ELR (cell line): ENCODE measurements at regions not wholly inside any gene's neighbourhood (a gene's known extent, or its start where the extent isn't known, plus 50 kb on each side); places are given as distances from the start of the nearest gene placed in this dataset.

Source experiments
- DNase-seq: peaks from one replicate; pipeline ENCODE4 v3.0.0-alpha.2; 2015; ENCODE audit warnings: low read depth

GRCh38 chr2:2848621-2849333 is 517.7 kb upstream of the MYT1L start:
- DNase-seq = no peak

- DNase-seq = no peak
Observed at GRCh38 chr2:2848198-2848597, 517.1 kb upstream of the MYT1L start.

- no peak for DNase-seq
Observed at GRCh38 chr2:2847209-2847676, 516.2 kb upstream of the MYT1L start.

GRCh38 chr2:2846332-2847208 is 515.5 kb upstream of the MYT1L start:
- no peak for DNase-seq

GRCh38 chr2:2845806-2846315 is 514.8 kb upstream of the MYT1L start:
- no peak for DNase-seq

- DNase-seq = no peak
Observed at GRCh38 chr2:2845267-2845666, 514.2 kb upstream of the MYT1L start.

GRCh38 chr2:2843969-2844548 is 513.0 kb upstream of the MYT1L start:
- DNase-seq = no peak

GRCh38 chr2:2842466-2842865 is 511.4 kb upstream of the MYT1L start:
- no peak for DNase-seq

GRCh38 chr2:2840681-2841300 is 509.7 kb upstream of the MYT1L start:
- no peak for DNase-seq

- no peak for DNase-seq
Observed at GRCh38 chr2:2839782-2840531, 508.9 kb upstream of the MYT1L start.

- DNase-seq = no peak
Observed at GRCh38 chr2:2839393-2839781, 508.3 kb upstream of the MYT1L start.

- DNase-seq = no peak
Observed at GRCh38 chr2:2838548-2838845, 507.4 kb upstream of the MYT1L start.

GRCh38 chr2:2837746-2838547 is 506.9 kb upstream of the MYT1L start:
- DNase-seq = no peak

GRCh38 chr2:2836343-2837070 is 505.4 kb upstream of the MYT1L start:
- no peak for DNase-seq

GRCh38 chr2:2834516-2835254 is 503.6 kb upstream of the MYT1L start:
- no peak for DNase-seq

- DNase-seq = no peak
Observed at GRCh38 chr2:2834105-2834504, 503.0 kb upstream of the MYT1L start.

- no peak for DNase-seq
Observed at GRCh38 chr2:2832657-2833056, 501.6 kb upstream of the MYT1L start.

- no peak for DNase-seq
Observed at GRCh38 chr2:2831633-2832032, 500.6 kb upstream of the MYT1L start.

- DNase-seq = no peak
Observed at GRCh38 chr2:2830576-2830975, 499.5 kb upstream of the MYT1L start.
